ENCODE measurements at regions not wholly inside any gene's neighbourhood (a gene's known extent, or its start where the extent isn't known, plus 50 kb on each side); places are given as distances from the start of the nearest gene placed in this dataset.

GRCh38 chr7:54860003-54860775, 101.2 kb upstream of the SEC61G start:
- Histone ChIP-seq H3K36me3 (no peaks in the 10 kb centered on the region), H3K27me3 (replicated peaks) (no peaks in the 10 kb centered on the region; the same call in 1 of the 2 replicates), H3K4me1 (replicated peaks) (no peaks in the 10 kb centered on the region), H3K4me3 (no peak overlapping the region), H3K9me3 (replicated peaks) (no peaks in the 10 kb centered on the region), H3K27ac (no peak overlapping the region)
- no peak for DNase-seq (ENCODE audit: low read depth in 1 of 2, low spot score in 2 of 2)

- H3K27ac ChIP-seq: no peak overlapping the region
- no peaks in the 10 kb centered on the region for H3K4me1 ChIP-seq (replicated peaks)
- no peak for DNase-seq (ENCODE audit: low read depth in 1 of 2, low spot score in 2 of 2)
These were observed 101.8 kb upstream of the SEC61G start for GRCh38 chr7:54860843-54861242.

GRCh38 chr7:54864663-54865062, 105.7 kb upstream of the SEC61G start:
- Histone ChIP-seq H3K4me1 (replicated peaks) (no peaks in the 10 kb centered on the region), H3K36me3 (no peaks in the 10 kb centered on the region), H3K4me3 (no peak overlapping the region), H3K27ac (no peak overlapping the region), H3K27me3 (replicated peaks) (no peaks in the 10 kb centered on the region; the same call in 1 of the 2 replicates), H3K9me3 (replicated peaks) (no peaks in the 10 kb centered on the region)
- no peak for DNase-seq (ENCODE audit: low read depth in 1 of 2, low spot score in 2 of 2)

More at GRCh38 chr7:54860843-54861242, 101.8 kb upstream of the SEC61G start:
- Histone ChIP-seq H3K4me3 (no peak overlapping the region), H3K36me3 (no peaks in the 10 kb centered on the region), H3K27me3 (replicated peaks) (no peaks in the 10 kb centered on the region; the same call in 1 of the 2 replicates), H3K9me3 (replicated peaks) (no peaks in the 10 kb centered on the region)

DNA sequence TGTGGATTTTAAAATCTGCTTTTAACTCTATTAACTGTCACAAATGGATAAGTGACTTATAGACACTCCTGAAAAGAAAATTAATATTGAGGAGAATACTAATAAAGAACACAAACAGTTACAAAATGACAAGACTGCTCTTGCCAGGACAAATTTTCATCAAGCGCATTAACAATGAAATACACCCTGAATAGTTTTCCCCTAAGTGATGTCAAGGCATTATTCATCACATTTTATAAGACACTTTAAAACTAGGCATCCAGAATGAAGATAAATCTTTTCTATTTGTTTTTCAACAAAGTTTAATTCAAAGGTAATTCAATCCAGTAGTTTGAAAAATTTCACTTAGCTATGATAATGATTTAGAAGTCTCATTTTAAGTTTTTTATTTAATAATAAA, 110.5 kb upstream of the SEC61G start:
- Histone ChIP-seq H3K27ac (no peak overlapping the region), H3K9me3 (replicated peaks) (no peaks in the 10 kb centered on the region), H3K27me3 (replicated peaks) (no peaks in the 10 kb centered on the region), H3K4me1 (replicated peaks) (no peaks in the 10 kb centered on the region), H3K4me3 (no peak overlapping the region), H3K36me3 (no peaks in the 10 kb centered on the region)
- DNase-seq (ENCODE audit: low read depth in 1 of 2, low spot score in 2 of 2): no peak

DNA sequence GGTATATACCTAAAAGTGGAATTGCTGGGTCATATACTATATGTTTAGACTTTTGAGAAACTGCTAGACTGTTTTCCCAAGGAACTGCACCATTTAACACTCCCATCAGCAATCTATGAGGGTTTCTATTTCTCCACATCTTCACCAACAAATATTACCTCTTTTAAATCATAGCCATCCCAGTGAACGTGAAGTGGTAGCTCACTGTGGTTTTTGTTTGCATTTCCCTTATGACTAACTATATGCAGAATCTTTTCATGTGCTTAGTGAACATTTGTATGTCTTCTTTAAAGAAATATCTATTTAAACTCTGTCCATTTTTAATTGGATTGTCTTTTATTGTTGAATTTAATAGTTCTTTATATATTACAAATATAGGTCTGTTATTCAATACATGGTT, 115.8 kb upstream of the SEC61G start:
- no peak for DNase-seq (ENCODE audit: low read depth in 1 of 2, low spot score in 2 of 2)
- no peak overlapping the region for H3K27ac ChIP-seq
- no peaks in the 10 kb centered on the region for H3K36me3 ChIP-seq
- H3K4me3 ChIP-seq: no peak overlapping the region
- H3K4me1 ChIP-seq (replicated peaks): no peaks in the 10 kb centered on the region
- no peaks in the 10 kb centered on the region for H3K9me3 ChIP-seq (replicated peaks)
- H3K27me3 ChIP-seq (replicated peaks): no peaks in the 10 kb centered on the region

GRCh38 chr7:54877683-54878082, 118.7 kb upstream of the SEC61G start:
- Histone ChIP-seq H3K27me3 (replicated peaks) (no peaks in the 10 kb centered on the region), H3K4me3 (no peak overlapping the region), H3K4me1 (replicated peaks) (no peaks in the 10 kb centered on the region), H3K27ac (no peak overlapping the region), H3K36me3 (no peaks in the 10 kb centered on the region), H3K9me3 (replicated peaks) (no peaks in the 10 kb centered on the region)
- no peak for DNase-seq (ENCODE audit: low read depth in 1 of 2, low spot score in 2 of 2)

GRCh38 chr7:54878339-54878738, 119.3 kb upstream of the SEC61G start:
- no peaks in the 10 kb centered on the region for H3K9me3 ChIP-seq (replicated peaks)
- no peaks in the 10 kb centered on the region for H3K36me3 ChIP-seq
- no peak overlapping the region for H3K4me3 ChIP-seq
- DNase-seq (ENCODE audit: low read depth in 1 of 2, low spot score in 2 of 2): no peak
- no peaks in the 10 kb centered on the region for H3K27me3 ChIP-seq (replicated peaks)
- no peaks in the 10 kb centered on the region for H3K4me1 ChIP-seq (replicated peaks)
- H3K27ac ChIP-seq: no peak overlapping the region

DNA sequence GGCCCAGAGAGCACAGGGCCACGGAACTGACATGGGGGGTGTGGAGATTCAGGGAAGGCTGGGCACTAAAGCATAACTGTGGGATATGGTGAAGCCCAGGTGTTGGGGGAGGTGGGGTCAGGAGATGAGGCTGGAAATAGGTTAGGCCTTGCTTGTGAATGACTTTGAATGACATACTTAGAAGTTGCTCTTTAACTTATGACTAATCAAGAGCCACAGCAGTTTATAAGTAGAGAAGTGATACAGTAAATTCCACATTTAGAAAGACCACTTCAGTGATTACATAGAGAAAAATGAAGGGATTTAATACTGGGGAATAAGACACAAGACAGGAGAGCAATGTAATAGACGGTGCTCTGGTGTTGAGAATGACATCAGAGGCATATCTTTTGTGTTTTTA, 120.8 kb upstream of the SEC61G start:
- no peaks in the 10 kb centered on the region for H3K27me3 ChIP-seq (replicated peaks)
- no peak overlapping the region for H3K27ac ChIP-seq
- H3K36me3 ChIP-seq: no peaks in the 10 kb centered on the region
- no peaks in the 10 kb centered on the region for H3K9me3 ChIP-seq (replicated peaks)
- no peaks in the 10 kb centered on the region for H3K4me1 ChIP-seq (replicated peaks)
- no peak for DNase-seq (ENCODE audit: low read depth in 1 of 2, low spot score in 2 of 2)
- H3K4me3 ChIP-seq: no peak overlapping the region

DNA sequence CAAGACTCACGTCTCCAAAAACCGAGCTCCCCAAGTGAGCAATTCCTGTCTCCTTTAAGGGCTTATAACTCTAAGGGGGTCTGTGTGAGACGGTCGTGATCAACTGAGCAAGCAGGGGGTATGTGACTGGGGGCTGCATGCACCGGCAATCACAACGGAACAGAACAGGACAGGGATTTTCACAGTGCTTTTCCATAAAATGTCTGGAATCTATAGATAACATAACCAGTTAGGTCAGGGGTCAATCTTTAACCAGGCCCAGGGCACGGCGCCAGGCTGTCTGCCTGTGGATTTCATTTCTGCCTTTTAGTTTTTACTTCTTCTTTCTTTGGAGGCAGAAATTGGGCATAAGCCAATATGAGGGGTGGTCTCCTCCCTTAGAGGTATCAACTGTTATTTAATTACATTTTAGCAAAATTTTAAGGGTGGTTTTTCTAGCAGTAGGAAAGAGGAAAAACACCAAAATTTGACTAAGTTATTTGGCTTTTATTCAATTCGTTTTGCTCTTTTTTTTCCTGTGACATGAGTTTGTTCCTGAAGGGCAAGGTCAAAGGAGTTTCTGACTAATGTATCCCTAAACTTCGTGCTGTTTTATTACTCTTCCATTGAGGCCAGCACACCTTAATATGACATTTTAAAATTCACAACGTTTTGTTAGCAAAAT, 121.4 kb upstream of the SEC61G start:
- no peaks in the 10 kb centered on the region for H3K4me1 ChIP-seq (replicated peaks)
- no peak overlapping the region for H3K4me3 ChIP-seq
- H3K27ac ChIP-seq: no peak overlapping the region
- no peak for DNase-seq (ENCODE audit: low read depth in 1 of 2, low spot score in 2 of 2)
- H3K27me3 ChIP-seq (replicated peaks): no peaks in the 10 kb centered on the region
- no peaks in the 10 kb centered on the region for H3K9me3 ChIP-seq (replicated peaks)
- no peaks in the 10 kb centered on the region for H3K36me3 ChIP-seq

- Histone ChIP-seq H3K36me3 (no peaks in the 10 kb centered on the region), H3K27ac (no peak overlapping the region), H3K27me3 (replicated peaks) (no peaks in the 10 kb centered on the region), H3K9me3 (replicated peaks) (no peaks in the 10 kb centered on the region), H3K4me3 (no peak overlapping the region), H3K4me1 (replicated peaks) (no peaks in the 10 kb centered on the region)
- no peak for DNase-seq (ENCODE audit: low read depth in 1 of 2, low spot score in 2 of 2)
These were observed 123.0 kb upstream of the SEC61G start for GRCh38 chr7:54881816-54882520.

DNA sequence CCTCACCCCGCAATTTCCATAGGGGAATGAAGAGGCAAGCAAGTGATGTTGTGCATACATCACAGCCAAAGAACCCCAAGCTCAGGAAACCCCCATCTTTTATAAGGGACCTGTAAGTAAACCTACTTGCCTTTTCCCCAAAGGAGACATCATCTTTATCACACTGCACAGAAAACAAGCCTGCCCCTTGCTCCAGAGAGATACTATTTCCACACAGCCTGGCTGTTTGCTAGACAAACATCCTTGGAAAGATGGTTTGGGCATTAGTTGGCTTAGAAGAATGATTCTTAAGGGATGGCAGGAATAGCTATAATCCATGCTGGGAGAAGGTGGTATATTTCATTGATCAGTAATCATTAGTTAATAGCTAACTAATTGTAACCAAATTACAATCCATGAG, 123.7 kb upstream of the SEC61G start:
- Histone ChIP-seq H3K4me3 (no peak overlapping the region), H3K36me3 (no peaks in the 10 kb centered on the region), H3K27me3 (replicated peaks) (no peaks in the 10 kb centered on the region), H3K9me3 (replicated peaks) (no peaks in the 10 kb centered on the region), H3K4me1 (replicated peaks) (no peaks in the 10 kb centered on the region), H3K27ac (no peak overlapping the region)
- no peak for DNase-seq (ENCODE audit: low read depth in 1 of 2, low spot score in 2 of 2)

GRCh38 chr7:54883576-54883975, 124.6 kb upstream of the SEC61G start:
- no peaks in the 10 kb centered on the region for H3K36me3 ChIP-seq
- H3K27me3 ChIP-seq (replicated peaks): no peaks in the 10 kb centered on the region
- H3K4me1 ChIP-seq (replicated peaks): no peaks in the 10 kb centered on the region
- no peak overlapping the region for H3K4me3 ChIP-seq
- no peak overlapping the region for H3K27ac ChIP-seq
- DNase-seq (ENCODE audit: low read depth in 1 of 2, low spot score in 2 of 2): no peak
- no peaks in the 10 kb centered on the region for H3K9me3 ChIP-seq (replicated peaks)

GRCh38 chr7:54885285-54885684, 126.3 kb upstream of the SEC61G start:
- H3K4me1 ChIP-seq (replicated peaks): no peaks in the 10 kb centered on the region
- H3K27ac ChIP-seq: no peak overlapping the region
- no peak for DNase-seq (ENCODE audit: low read depth in 1 of 2, low spot score in 2 of 2)
- H3K9me3 ChIP-seq (replicated peaks): no peaks in the 10 kb centered on the region
- no peaks in the 10 kb centered on the region for H3K36me3 ChIP-seq
- H3K4me3 ChIP-seq: no peak overlapping the region
- no peaks in the 10 kb centered on the region for H3K27me3 ChIP-seq (replicated peaks)

DNA sequence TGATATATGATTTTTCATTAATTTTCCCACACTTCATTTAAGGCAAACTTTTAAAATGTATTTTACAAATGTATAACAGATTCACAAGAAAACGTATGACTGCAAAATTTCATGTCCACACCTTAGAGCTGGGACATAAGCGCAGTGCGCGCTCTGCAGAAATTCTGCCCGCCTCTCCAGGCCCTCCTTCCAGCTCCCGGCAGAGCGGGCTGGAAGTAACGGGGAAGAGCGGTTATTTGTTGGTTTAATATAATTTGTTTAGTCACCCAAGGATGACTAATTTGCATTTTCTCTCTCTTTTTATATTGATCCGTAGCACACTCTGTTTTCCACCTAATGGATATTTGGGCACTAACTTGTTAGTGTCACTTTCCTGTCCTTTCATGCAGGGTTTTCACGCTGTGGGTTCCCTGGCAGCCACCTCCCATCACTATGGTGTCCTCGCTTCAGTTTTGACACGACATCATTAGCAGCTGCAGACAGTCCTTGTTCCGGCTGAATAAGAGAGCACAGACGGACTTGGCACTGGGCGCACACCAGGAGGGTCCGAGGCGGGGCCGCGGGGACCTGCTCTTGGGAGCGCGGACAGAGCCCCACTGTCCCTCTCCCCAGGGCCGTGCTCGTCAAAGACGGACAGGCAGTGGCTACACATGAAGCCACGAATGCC, 129.2 kb upstream of the SEC61G start:
- DNase-seq (ENCODE audit: low read depth in 1 of 2, low spot score in 2 of 2): no peak

More for the DNA sequence above, 129.2 kb upstream of the SEC61G start:
- no peaks in the 10 kb centered on the region for H3K9me3 ChIP-seq (replicated peaks)
- H3K27ac ChIP-seq: no peak overlapping the region
- H3K4me1 ChIP-seq (replicated peaks): no peaks in the 10 kb centered on the region
- no peak overlapping the region for H3K4me3 ChIP-seq
- H3K27me3 ChIP-seq (replicated peaks): no peaks in the 10 kb centered on the region
- H3K36me3 ChIP-seq: no peaks in the 10 kb centered on the region
